ENCODE measurements at regions not wholly inside any gene's neighbourhood (a gene's known extent, or its start where the extent isn't known, plus 50 kb on each side); places are given as distances from the start of the nearest gene placed in this dataset.
A peak's percentile ranks its signal among the peaks of the same experiment; 100 is the strongest.
"Not testable (repeated sequence)": the region's sequence is repeated elsewhere in the genome, so short reads cannot be mapped to it uniquely, and the experiment has no call there.

DNA sequence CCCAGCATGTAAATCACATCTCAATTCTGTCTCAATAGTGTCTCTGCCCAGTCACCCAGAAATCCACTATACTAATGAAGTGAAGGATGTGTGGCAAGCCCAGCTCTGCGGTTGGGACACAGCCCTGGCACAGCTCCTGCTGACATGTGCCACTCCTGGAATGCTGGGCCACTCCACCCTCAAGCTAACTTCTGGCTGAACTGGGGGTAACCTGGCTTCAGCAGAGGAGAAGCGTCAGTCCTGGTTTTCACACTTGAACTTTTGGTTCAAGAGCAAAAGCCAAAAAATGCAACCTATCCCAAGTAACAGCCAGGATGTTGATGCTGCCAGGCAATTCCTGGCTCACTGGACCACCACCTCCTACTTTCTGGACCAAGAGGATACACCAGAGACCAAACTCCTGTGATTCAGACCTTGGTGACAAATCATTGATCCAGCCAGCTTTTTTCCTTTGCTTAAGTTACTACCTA is 86.4 kb downstream of the ARRDC3 start:
- Mint-ChIP-seq H3K4me3 (no peak overlapping the region), H3K36me3 (ENCODE audit: insufficient read depth) (no peaks in the 10 kb centered on the region), H3K27me3 (ENCODE audit: low read depth) (no peaks in the 10 kb centered on the region), H3K4me1 (ENCODE audit: low read depth) (peaks cover 2% of the 10 kb centered on the region), H3K9me3 (no peaks in the 10 kb centered on the region)
- ATAC-seq (no peak), DNase-seq (no peak)

DNA sequence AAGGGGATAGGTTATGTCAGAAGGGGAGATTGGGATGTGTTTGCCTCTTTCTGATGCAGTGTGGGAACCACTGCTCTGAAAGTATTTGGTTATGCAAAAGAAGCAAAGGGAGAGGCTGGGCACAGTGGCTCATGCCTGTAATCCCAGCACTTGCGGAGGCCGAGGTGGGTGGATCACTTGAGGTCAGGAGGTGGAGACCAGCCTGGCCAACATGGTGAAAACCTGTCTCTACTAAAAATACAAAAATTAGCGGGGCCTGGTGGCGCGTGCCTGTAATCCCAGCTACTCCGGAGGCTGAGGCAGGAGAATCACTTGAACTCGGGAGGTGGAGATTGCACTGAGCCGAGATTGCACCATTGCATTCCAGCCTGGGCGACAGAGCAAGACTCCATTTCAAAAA is 87.0 kb downstream of the ARRDC3 start:
- H3K36me3 Mint-ChIP-seq (ENCODE audit: insufficient read depth); H3K4me3 Mint-ChIP-seq; ATAC-seq; DNase-seq; H3K9me3 Mint-ChIP-seq; H3K4me1 Mint-ChIP-seq (ENCODE audit: low read depth); H3K27me3 Mint-ChIP-seq (ENCODE audit: low read depth): not testable (repeated sequence)

- peaks cover 2% of the 10 kb centered on the region for H3K4me1 Mint-ChIP-seq (ENCODE audit: low read depth)
- no peaks in the 10 kb centered on the region for H3K9me3 Mint-ChIP-seq
- no peak overlapping the region for H3K4me3 Mint-ChIP-seq
- DNase-seq (no peak), ATAC-seq (no peak)
- no peaks in the 10 kb centered on the region for H3K36me3 Mint-ChIP-seq (ENCODE audit: insufficient read depth)
- H3K27me3 Mint-ChIP-seq (ENCODE audit: low read depth): no peaks in the 10 kb centered on the region
Measured at GRCh38 chr5:91293131-91293530, 90.0 kb downstream of the ARRDC3 start.

DNA sequence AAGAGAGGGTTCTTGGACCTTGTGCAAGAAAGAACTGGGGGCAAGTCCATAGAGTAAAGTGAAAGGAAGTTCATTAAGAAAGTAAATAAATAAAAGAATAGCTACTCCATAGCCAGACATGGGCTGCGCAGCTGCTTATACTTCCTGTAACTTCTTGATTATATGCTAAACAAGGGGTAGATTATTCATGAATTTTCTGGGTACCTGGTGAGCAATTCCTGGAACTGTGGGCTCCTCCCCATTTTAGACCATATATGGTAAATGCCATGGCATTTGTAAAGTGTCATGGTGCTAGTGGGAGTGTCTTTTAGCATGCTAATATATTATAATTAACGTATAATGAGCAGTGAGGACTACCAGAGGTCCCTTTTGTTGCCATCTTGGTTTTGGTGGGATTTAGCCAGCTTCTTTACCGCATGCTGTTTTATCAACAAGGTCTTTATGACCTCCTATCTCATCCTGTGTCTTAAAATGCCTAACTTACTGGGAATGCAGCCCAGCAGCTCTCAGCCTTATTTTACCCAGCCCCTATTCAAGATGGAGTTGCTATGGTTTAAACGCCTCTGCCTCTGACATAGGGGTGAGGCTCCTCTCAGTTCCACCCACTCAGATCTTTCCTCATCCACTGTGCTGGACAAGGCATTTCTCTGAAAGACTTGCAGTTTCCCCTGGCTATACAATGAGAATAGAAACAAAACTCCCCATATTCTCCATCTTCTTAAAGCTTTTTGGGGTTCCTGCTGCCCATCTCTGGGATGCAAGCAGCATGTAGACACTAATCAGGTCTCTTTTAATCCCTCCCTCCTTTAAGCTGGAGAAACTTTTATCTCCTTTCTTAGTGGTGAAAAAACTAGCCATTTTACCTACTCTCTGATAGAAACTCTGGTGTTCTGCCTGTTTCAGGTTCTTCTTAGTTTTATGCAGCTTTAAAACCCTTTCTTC is 91.2 kb downstream of the ARRDC3 start:
- ATAC-seq (no peak), DNase-seq (no peak)
- Mint-ChIP-seq H3K27me3 (ENCODE audit: low read depth) (no peaks in the 10 kb centered on the region), H3K36me3 (ENCODE audit: insufficient read depth) (no peaks in the 10 kb centered on the region), H3K4me1 (ENCODE audit: low read depth) (peaks cover 2% of the 10 kb centered on the region), H3K9me3 (no peaks in the 10 kb centered on the region), H3K4me3 (no peak overlapping the region)

DNA sequence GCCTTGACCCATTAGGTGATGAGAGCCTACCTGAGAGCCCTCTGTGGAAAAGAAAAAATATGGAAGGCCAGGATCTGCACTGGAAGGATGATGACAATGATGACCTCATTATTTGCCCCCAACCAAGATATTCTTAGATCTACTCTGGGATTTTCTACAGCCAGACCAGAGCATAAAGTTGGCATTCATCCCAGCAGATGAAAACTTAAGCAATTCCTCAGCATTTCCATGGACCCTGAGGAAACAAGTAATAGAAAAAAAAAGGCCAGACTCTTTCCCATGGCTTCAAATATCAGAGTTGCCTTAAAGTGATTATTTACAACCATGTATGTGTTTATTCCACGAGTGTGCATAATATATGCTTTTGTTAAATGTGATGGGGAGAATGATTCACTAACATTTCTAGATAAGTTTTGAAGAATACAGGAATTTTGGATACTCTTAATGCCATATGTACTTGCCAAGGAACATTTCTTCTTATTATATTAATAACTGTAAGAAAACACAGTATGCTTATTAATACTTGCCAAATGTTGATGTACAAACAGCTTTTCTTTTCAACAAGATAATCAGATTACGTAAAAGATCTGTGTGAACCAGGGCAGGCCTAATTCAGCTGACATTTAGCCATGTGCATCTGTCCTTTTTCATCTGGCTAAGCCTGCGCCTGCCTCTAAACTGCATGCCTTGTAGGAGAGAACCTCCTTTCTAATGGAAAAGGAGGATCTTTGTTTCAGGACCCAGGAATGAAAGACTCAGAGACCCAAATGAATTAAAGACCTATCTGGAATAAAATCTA is 94.8 kb downstream of the ARRDC3 start:
- peaks cover 10% of the 10 kb centered on the region for H3K4me1 Mint-ChIP-seq (ENCODE audit: low read depth)
- H3K27me3 Mint-ChIP-seq (ENCODE audit: low read depth): no peaks in the 10 kb centered on the region
- no peaks in the 10 kb centered on the region for H3K36me3 Mint-ChIP-seq (ENCODE audit: insufficient read depth)
- ATAC-seq (no peak), DNase-seq (no peak)
- peaks cover 6% of the 10 kb centered on the region for H3K9me3 Mint-ChIP-seq
- no peak overlapping the region for H3K4me3 Mint-ChIP-seq

GRCh38 chr5:91285062-91285461 is 98.1 kb downstream of the ARRDC3 start:
- H3K9me3 Mint-ChIP-seq; H3K27me3 Mint-ChIP-seq (ENCODE audit: low read depth); DNase-seq; ATAC-seq; H3K4me3 Mint-ChIP-seq; H3K36me3 Mint-ChIP-seq (ENCODE audit: insufficient read depth): not testable (repeated sequence)
- H3K4me1 Mint-ChIP-seq (ENCODE audit: low read depth): peaks cover 35% of the 10 kb centered on the region

- Mint-ChIP-seq H3K27me3 (ENCODE audit: low read depth) (no peaks in the 10 kb centered on the region), H3K9me3 (peaks cover 6% of the 10 kb centered on the region), H3K4me1 (ENCODE audit: low read depth) (peaks cover 45% of the 10 kb centered on the region), H3K36me3 (ENCODE audit: insufficient read depth) (no peaks in the 10 kb centered on the region), H3K4me3 (no peak overlapping the region)
- DNase-seq (no peak), ATAC-seq (no peak)
Measured at GRCh38 chr5:91283899-91284298, 99.2 kb downstream of the ARRDC3 start.

- no peak for DNase-seq
- Mint-ChIP-seq H3K9me3 (peaks cover 6% of the 10 kb centered on the region), H3K4me1 (ENCODE audit: low read depth) (peaks cover 45% of the 10 kb centered on the region), H3K4me3 (no peak overlapping the region), H3K36me3 (ENCODE audit: insufficient read depth) (no peaks in the 10 kb centered on the region), H3K27me3 (ENCODE audit: low read depth) (no peaks in the 10 kb centered on the region)
- ATAC-seq: no peak
Measured at GRCh38 chr5:91283326-91283725, 99.8 kb downstream of the ARRDC3 start.

DNA sequence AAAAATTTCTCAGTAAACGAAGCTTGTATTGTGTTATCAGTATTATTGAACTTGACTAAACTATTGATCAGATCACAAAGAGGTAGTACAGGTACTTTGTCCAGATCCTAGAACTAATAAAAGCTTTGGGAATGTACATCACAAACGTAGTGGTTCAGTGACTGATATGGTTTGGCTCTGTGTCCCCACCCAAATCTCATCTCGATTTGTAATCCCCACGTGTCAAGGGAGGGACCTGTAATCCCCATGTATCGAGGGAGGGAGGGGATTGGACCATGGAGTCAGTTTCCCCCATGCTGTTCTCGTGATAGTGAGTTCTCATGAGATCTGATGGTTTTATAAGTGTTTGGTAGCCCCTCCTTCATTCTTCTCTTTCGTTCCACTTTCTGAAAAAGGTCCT is 100.9 kb downstream of the ARRDC3 start:
- no peaks in the 10 kb centered on the region for H3K36me3 Mint-ChIP-seq (ENCODE audit: insufficient read depth)
- no peak overlapping the region for H3K4me3 Mint-ChIP-seq
- peaks cover 45% of the 10 kb centered on the region for H3K4me1 Mint-ChIP-seq (ENCODE audit: low read depth)
- DNase-seq: no peak
- ATAC-seq: no peak
- no peaks in the 10 kb centered on the region for H3K27me3 Mint-ChIP-seq (ENCODE audit: low read depth)
- peaks cover 6% of the 10 kb centered on the region for H3K9me3 Mint-ChIP-seq

DNA sequence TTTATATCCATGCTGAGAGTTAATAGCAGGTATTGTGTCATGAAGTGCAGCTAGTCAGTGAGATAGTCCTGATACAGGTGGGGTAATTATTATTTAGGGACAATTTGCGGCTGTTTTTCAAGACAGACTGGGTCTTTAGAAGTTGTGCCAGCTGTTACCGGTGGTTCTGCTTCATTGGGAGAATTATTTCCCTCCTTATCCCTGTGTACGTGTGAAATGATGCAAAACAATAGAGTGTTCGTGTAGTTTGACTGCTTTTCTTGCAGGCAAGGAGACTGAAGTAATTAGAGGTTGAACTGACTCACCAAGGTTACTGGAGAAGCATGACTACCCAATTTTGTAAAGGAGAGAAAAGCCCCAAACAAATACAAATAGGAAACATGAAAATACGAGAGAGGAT is 101.7 kb downstream of the ARRDC3 start:
- H3K4me1 Mint-ChIP-seq (ENCODE audit: low read depth): peaks cover 45% of the 10 kb centered on the region
- ATAC-seq (no peak), DNase-seq (no peak)
- H3K9me3 Mint-ChIP-seq: peaks cover 6% of the 10 kb centered on the region
- no peaks in the 10 kb centered on the region for H3K36me3 Mint-ChIP-seq (ENCODE audit: insufficient read depth)
- H3K27me3 Mint-ChIP-seq (ENCODE audit: low read depth): no peaks in the 10 kb centered on the region
- H3K4me3 Mint-ChIP-seq: peak overlapping the region; percentile 81

DNA sequence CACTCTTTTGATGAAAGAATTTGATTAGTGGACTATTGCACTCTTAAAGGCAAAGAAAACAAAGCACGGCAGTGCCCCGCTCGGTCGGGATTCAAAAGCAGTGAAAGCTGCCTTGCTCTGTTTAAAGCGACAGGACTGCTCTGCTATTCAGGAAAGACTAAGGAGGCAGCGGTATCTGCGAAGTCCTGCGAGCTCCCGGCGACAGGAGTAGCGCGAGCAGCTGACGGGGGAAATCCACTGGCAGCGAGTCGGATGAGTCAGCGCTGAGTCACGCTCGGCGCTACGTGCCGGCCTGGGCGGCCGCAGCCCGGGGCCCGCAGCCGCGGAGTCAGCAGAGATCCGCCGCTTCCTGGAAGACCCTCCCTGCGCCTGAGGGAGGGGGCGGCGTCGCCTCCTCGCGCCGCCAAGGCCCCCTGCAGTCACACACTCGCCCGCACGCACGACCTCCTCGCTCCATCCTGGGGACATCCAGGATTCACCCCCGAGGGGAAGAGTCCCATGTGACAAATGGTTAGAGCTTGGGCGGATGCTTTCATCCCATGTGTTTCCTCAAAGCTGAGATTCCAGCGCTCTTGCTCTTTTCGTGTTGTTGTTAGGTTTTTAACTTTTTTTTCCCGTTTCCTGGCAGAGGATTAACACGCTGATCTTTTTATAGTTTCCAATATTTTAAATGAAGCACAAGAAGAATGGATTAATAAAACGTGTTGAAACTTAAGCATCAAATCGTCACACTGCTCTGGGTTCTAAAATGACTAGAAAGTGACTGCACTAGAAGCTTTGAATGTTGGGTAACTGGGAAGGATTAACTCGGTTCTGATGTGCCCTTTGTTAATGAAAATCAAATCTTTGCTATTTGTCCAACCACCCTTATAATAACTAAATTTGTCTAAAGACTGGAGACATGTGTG is 102.5 kb downstream of the ARRDC3 start:
- no peaks in the 10 kb centered on the region for H3K36me3 Mint-ChIP-seq (ENCODE audit: insufficient read depth)
- H3K9me3 Mint-ChIP-seq: peaks cover 6% of the 10 kb centered on the region
- DNase-seq (peak; percentile 92), ATAC-seq (peak; percentile 92 to 94)
- H3K4me1 Mint-ChIP-seq (ENCODE audit: low read depth): peaks cover 45% of the 10 kb centered on the region
- peak overlapping the region; percentile 81 for H3K4me3 Mint-ChIP-seq
- peaks cover 2% of the 10 kb centered on the region for H3K27me3 Mint-ChIP-seq (ENCODE audit: low read depth)

GRCh38 chr5:91277840-91278239 is 105.3 kb downstream of the ARRDC3 start:
- Mint-ChIP-seq H3K4me1 (ENCODE audit: low read depth) (peaks cover 34% of the 10 kb centered on the region), H3K36me3 (ENCODE audit: insufficient read depth) (no peaks in the 10 kb centered on the region), H3K4me3 (no peak overlapping the region), H3K27me3 (ENCODE audit: low read depth) (peaks cover 2% of the 10 kb centered on the region), H3K9me3 (no peaks in the 10 kb centered on the region)
- ATAC-seq (no peak), DNase-seq (no peak)

GRCh38 chr5:91277093-91277626 is 106.0 kb downstream of the ARRDC3 start:
- Mint-ChIP-seq H3K4me3 (no peak overlapping the region), H3K4me1 (ENCODE audit: low read depth) (peaks cover 27% of the 10 kb centered on the region), H3K9me3 (no peaks in the 10 kb centered on the region), H3K27me3 (ENCODE audit: low read depth) (peaks cover 2% of the 10 kb centered on the region), H3K36me3 (ENCODE audit: insufficient read depth) (no peaks in the 10 kb centered on the region)
- ATAC-seq: no peak
- DNase-seq: no peak

GRCh38 chr5:91272858-91273257 is 110.3 kb downstream of the ARRDC3 start:
- Mint-ChIP-seq H3K4me1 (ENCODE audit: low read depth) (peaks cover 7% of the 10 kb centered on the region), H3K36me3 (ENCODE audit: insufficient read depth) (no peaks in the 10 kb centered on the region), H3K9me3 (no peaks in the 10 kb centered on the region), H3K4me3 (no peak overlapping the region), H3K27me3 (ENCODE audit: low read depth) (peaks cover 2% of the 10 kb centered on the region)
- DNase-seq: no peak
- ATAC-seq: no peak
